GM12892 (cell line): ENCODE measurements at regions not wholly inside any gene's neighbourhood (a gene's known extent, or its start where the extent isn't known, plus 50 kb on each side); places are given as distances from the start of the nearest gene placed in this dataset.

Source experiments
- POLR2A ChIP-seq: IDR thresholded peaks from 2 replicates; pipeline ENCODE4 v1.6.1; 2011; ENCODE audit warnings: low read depth, low read length, control low read depth
- TAF1 ChIP-seq: IDR thresholded peaks from 2 replicates; pipeline ENCODE4 v1.6.1; 2011; ENCODE audit warnings: low read depth, mild to moderate bottlenecking, control low read depth, low read length, borderline replicate concordance

DNA sequence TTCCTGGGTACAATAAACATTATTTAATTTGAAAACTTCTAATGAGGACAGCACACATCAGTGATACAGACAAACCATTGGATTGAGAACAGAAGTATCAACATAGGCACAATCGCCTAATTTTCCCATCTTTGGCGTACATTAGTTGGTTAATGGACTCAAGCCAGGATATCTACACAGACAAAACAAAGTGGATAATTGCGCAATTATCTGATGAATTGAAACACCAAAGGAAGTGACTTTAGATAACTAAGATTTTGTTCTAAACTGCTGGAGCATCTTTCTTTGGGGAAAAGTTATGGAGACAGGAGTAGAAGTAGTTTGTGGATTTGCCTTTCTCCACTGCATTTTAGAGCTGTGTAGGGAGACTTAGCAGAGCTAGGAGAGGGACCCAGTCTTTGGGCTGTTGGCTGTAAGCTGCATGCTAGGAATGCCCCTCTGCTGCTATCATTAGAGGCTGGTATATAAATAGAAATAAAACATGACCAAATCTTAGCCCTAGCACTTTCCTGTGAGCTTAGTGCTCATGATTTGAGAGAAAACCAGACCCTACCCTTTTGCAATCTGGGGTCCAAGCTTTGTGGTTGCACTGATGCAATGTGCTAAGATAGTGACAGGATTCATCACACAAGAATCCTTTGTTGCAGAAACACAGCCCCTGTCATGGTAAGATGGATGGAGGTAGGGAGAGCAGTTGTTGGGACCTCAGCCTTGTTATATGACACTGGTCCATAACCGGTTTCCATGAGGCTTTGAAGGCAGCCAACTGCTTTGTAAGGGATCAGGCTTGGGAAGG is 264.5 kb upstream of the PIK3C3 start:
- TF ChIP-seq TAF1 (no peak), POLR2A (no peak)
